ENCODE measurements at regions not wholly inside any gene's neighbourhood (a gene's known extent, or its start where the extent isn't known, plus 50 kb on each side); places are given as distances from the start of the nearest gene placed in this dataset.

DNA sequence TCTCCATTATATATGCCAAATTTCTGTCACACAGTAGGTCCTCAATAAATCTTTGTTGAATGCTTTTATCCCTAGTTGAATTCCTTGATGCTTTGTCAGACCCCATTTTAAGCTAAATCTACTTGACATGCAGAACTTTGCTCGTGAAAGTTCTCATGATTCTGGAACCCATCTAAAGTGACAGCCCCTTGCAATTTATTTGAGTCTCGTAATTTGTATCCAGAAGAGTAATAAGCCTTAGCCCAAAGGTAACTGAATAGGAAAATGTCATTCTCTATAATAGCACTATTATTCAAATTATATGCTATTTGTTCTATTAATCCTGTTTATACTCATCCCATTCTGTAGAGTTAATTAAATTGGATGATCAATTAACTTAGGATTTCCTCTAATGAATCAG is 466.6 kb upstream of the OLFM3 start:
- TF ChIP-seq, protein P1, sequence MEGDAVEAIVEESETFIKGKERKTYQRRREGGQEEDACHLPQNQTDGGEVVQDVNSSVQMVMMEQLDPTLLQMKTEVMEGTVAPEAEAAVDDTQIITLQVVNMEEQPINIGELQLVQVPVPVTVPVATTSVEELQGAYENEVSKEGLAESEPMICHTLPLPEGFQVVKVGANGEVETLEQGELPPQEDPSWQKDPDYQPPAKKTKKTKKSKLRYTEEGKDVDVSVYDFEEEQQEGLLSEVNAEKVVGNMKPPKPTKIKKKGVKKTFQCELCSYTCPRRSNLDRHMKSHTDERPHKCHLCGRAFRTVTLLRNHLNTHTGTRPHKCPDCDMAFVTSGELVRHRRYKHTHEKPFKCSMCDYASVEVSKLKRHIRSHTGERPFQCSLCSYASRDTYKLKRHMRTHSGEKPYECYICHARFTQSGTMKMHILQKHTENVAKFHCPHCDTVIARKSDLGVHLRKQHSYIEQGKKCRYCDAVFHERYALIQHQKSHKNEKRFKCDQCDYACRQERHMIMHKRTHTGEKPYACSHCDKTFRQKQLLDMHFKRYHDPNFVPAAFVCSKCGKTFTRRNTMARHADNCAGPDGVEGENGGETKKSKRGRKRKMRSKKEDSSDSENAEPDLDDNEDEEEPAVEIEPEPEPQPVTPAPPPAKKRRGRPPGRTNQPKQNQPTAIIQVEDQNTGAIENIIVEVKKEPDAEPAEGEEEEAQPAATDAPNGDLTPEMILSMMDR (IDR thresholded peaks at IDR 0.05; ENCODE audit: poor library complexity, severe bottlenecking), result no peak
- TF ChIP-seq, protein P2, sequence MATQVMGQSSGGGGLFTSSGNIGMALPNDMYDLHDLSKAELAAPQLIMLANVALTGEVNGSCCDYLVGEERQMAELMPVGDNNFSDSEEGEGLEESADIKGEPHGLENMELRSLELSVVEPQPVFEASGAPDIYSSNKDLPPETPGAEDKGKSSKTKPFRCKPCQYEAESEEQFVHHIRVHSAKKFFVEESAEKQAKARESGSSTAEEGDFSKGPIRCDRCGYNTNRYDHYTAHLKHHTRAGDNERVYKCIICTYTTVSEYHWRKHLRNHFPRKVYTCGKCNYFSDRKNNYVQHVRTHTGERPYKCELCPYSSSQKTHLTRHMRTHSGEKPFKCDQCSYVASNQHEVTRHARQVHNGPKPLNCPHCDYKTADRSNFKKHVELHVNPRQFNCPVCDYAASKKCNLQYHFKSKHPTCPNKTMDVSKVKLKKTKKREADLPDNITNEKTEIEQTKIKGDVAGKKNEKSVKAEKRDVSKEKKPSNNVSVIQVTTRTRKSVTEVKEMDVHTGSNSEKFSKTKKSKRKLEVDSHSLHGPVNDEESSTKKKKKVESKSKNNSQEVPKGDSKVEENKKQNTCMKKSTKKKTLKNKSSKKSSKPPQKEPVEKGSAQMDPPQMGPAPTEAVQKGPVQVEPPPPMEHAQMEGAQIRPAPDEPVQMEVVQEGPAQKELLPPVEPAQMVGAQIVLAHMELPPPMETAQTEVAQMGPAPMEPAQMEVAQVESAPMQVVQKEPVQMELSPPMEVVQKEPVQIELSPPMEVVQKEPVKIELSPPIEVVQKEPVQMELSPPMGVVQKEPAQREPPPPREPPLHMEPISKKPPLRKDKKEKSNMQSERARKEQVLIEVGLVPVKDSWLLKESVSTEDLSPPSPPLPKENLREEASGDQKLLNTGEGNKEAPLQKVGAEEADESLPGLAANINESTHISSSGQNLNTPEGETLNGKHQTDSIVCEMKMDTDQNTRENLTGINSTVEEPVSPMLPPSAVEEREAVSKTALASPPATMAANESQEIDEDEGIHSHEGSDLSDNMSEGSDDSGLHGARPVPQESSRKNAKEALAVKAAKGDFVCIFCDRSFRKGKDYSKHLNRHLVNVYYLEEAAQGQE (IDR thresholded peaks at IDR 0.05; ENCODE audit: borderline replicate concordance), result no peak
- no peak for TF ChIP-seq POLR2AphosphoS5 (IDR thresholded peaks at IDR 0.05)
- TF ChIP-seq RAD21 (conservative IDR thresholded peaks at IDR 0.05), result no peak
- no peak for TF ChIP-seq MXI1 (conservative IDR thresholded peaks at IDR 0.05; ENCODE audit: poor library complexity, severe bottlenecking)
- TF ChIP-seq TAF1 (IDR thresholded peaks at IDR 0.05; ENCODE audit: low read depth), result no peak
- no peak for TF ChIP-seq EZH2 (IDR thresholded peaks at IDR 0.05; ENCODE audit: borderline replicate concordance, insufficient read depth, low read length, poor library complexity, severe bottlenecking)

All from neural cell (in vitro differentiated cells).